Adrenal gland (tissue), 9 donors: ENCODE measurements at regions not wholly inside any gene's neighbourhood (a gene's known extent, or its start where the extent isn't known, plus 50 kb on each side); places are given as distances from the start of the nearest gene placed in this dataset.

Experiments
- DNase-seq, 7 donors: peaks; one replicate each; pipeline ENCODE4 v3.0.0-alpha.2; 2019 to 2020
- H3K27ac ChIP-seq, 5 donors: fragments of 200-600 bp; sonication (generic) in 4 of 5; 1 replicate in 3 of 5; 2 replicates in 2 of 5; pipeline versions ENCODE4 v1.5.1 to v1.8.0; 2016 to 2020; ENCODE audit warnings: mild to moderate bottlenecking in 1 of 5
- H3K27me3 ChIP-seq: fragments of 200-600 bp; 2 replicates; pipeline ENCODE4 v1.8.0; 2021
- H3K36me3 ChIP-seq, 2 donors: fragments of 200-600 bp; replicated peaks in 1 of 2; 1 replicate in 1 of 2; 2 replicates in 1 of 2; pipeline versions ENCODE4 v1.5.1 to v1.8.0; 2018 to 2022
- H3K4me1 ChIP-seq, 2 donors: fragments of 200-600 bp; replicated peaks in 1 of 2; 1 replicate in 1 of 2; 2 replicates in 1 of 2; pipeline versions ENCODE4 v1.5.1 to v1.8.0; 2018 to 2021
- H3K4me3 ChIP-seq, 4 donors: fragments of 200-600 bp; sonication (generic) in 3 of 4; one replicate each; pipeline ENCODE4 v1.5.1; 2016 to 2018
- H3K9me3 ChIP-seq, 3 donors: fragments of 200-600 bp; sonication (generic) in 1 of 3; replicated peaks in 1 of 3; 1 replicate in 2 of 3; 2 replicates in 1 of 3; pipeline versions ENCODE4 v1.5.1 to v1.8.0; 2016 to 2021
- CTCF ChIP-seq, 6 experiments: fragments of 450-650 bp in 4 of 6; fragments of 200-600 bp in 2 of 6; sonication (generic) in 1 of 6; IDR thresholded peaks; 1 replicate in 5 of 6; 2 replicates in 1 of 6; pipeline versions ENCODE4 v1.5.1 to v1.8.0; 2016 to 2021; ENCODE audit warnings: antibody characterized with exemption in 6 of 6, mild to moderate bottlenecking in 2 of 6, moderate library complexity in 1 of 6
- POLR2A ChIP-seq, 2 donors: fragments of 450-650 bp; IDR thresholded peaks; one replicate each; pipeline ENCODE4 v1.6.1; 2017; ENCODE audit warnings: antibody characterized with exemption in 2 of 2, mild to moderate bottlenecking in 2 of 2, moderate library complexity in 1 of 2
- WGBS, 4 donors: extraction: QIAGEN DNeasy Blood & Tissue Kit in 2 of 4; methylation state at CpG; one replicate each; pipeline versions ENCODE4 v1.1.5 to v1.1.7; 2013 to 2017; 5-methylcytosine and 5-hydroxymethylcytosine counted together
- intact Hi-C, 2 donors: fragments of 100-400 bp; cut with DNase I; formaldehyde crosslinking; loops; one replicate each; pipeline versions ENCODE4 v1.14.1 to v1.15.0; 2022 to 2023
- donor health status: healthy with polysubstance abuse.
- donor health status: Bipolar disorder and iron deficiency.
- donor health status: DM: yes; HTN: yes; CAD: no.
- donor health status: DM: no; HTN: no; CAD: no.
- donor health status: DM: no; HTN: no; CAD: no.

- no peaks in the 10 kb centered on the region for H3K36me3 ChIP-seq
- no peaks in the 10 kb centered on the region for H3K27me3 ChIP-seq
- intact Hi-C loops, result no loop called here
- no peak for DNase-seq
- WGBS, 4 donors, result 55 to 80% (median 64%) methylated on average over 3 of the region's 3 CpGs
- TF ChIP-seq POLR2A (IDR thresholded peaks at IDR 0.05), result no peak
- TF ChIP-seq CTCF (IDR thresholded peaks at IDR 0.05), result no peak
- H3K4me3 ChIP-seq, result no peak overlapping the region
- H3K27ac ChIP-seq, result no peak overlapping the region
- no peaks in the 10 kb centered on the region for H3K4me1 ChIP-seq
- no peaks in the 10 kb centered on the region for H3K9me3 ChIP-seq
Observed at GRCh38 chr21:28789523-28789922, 203.2 kb downstream of the LTN1 start.

DNA sequence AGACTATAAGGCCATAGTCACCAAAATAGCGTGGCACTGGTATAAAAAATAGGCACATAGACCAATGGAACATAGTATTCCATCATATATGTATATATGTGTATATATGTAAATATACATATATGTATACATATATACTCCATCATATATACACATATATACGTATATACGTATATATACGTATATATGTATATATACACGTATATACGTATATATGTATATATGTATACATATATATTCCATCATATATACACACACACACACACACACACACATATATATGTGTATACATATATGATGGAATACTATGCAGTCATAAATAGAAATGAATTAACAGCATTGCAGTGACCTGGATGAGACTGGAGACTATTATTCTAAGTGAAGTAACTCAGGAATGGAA, 204.6 kb downstream of the LTN1 start:
- Histone ChIP-seq H3K4me3 (no peak overlapping the region), H3K4me1 (no peaks in the 10 kb centered on the region), H3K36me3 (no peaks in the 10 kb centered on the region), H3K9me3 (no peaks in the 10 kb centered on the region), H3K27ac (no peak overlapping the region), H3K27me3 (no peaks in the 10 kb centered on the region)
- no peak for TF ChIP-seq POLR2A (IDR thresholded peaks at IDR 0.05)
- no peak for TF ChIP-seq CTCF (IDR thresholded peaks at IDR 0.05)
- DNase-seq, result no peak
- 65 to 87% (median 79%) methylated on average over 6 of the region's 6 CpGs for WGBS, 4 donors
- intact Hi-C loops, result no loop called here

DNA sequence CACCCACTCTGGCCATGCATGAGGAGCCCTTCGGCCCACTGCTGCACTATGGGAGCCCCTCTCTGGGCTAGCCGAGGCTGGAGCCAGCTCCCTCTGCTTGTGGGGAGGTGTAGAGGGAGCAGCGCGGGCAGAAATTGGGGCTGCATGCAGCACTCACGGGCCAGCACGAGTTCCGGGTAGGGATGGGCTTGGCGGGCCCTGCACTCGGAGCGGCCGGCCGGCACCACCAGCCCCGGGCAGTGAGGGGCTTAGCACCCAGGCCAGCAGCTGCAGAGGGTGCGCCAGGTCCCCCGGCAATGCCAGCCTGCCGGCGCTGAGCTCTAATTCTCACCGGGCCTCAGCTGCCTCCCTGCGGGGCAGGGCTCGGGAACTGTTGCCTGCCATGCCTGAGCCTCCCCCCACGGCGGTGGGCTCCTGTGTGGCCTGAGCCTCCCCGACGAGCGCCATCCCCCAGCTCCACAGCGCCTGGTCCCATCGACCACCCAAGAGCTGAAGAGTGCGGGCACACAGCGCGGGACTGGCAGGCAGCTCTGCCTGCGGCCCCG, 209.0 kb downstream of the LTN1 start:
- 94 to 98% (median 95%) methylated on average over 6 to 32 of the region's 32 CpGs for WGBS, 4 donors
- TF ChIP-seq CTCF (IDR thresholded peaks at IDR 0.05), result no peak
- no peak for TF ChIP-seq POLR2A (IDR thresholded peaks at IDR 0.05)
- Histone ChIP-seq H3K36me3 (no peaks in the 10 kb centered on the region), H3K4me1 (no peaks in the 10 kb centered on the region), H3K9me3 (no peaks in the 10 kb centered on the region), H3K27ac (no peak overlapping the region), H3K4me3 (no peak overlapping the region), H3K27me3 (no peaks in the 10 kb centered on the region)
- DNase-seq, result no peak
- intact Hi-C loops, result no loop called here

DNA sequence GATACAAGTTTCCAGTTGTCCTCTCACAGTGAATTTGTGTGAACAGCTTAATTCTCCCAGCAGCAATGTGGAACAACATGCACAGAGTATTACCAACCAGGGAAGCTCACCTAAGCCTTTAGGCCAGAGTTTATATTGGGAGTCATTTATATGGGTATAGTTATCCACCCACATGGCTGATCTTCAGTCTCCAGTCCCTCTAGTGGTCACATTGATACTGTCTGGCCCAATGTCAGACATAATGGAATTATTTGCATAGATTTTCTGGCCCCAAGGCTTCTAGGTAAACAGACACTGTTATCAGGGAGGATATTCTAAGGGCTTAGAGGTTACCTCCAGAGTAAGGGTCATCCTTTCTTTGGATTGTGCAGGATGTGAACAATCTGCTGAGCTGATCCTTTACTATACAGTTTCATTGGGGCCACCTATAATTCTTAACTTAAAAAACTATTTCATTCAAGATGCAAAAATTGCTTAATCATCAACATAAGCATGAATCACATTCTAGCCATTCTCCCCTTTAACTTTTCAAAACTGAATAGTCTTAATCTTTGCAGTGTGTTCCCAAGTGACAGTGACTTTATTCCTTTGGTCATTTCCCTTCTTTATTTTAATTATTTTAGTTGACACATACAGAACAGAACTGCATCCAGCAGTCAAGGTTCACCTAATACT, 210.9 kb downstream of the LTN1 start:
- intact Hi-C loops, result no loop called here
- TF ChIP-seq POLR2A (IDR thresholded peaks at IDR 0.05), result no peak
- peak in 4 of 6 experiments; percentile 4 to 37 (median 18) for TF ChIP-seq CTCF (IDR thresholded peaks at IDR 0.05)
- no peak overlapping the region for H3K27ac ChIP-seq
- no peaks in the 10 kb centered on the region for H3K36me3 ChIP-seq
- DNase-seq, result no peak
- no peaks in the 10 kb centered on the region for H3K9me3 ChIP-seq
- H3K4me1 ChIP-seq, result no peaks in the 10 kb centered on the region
- H3K4me3 ChIP-seq, result no peak overlapping the region
- H3K27me3 ChIP-seq, result no peaks in the 10 kb centered on the region
